HEK293 (cell line): ENCODE measurements at regions not wholly inside any gene's neighbourhood (a gene's known extent, or its start where the extent isn't known, plus 50 kb on each side); places are given as distances from the start of the nearest gene placed in this dataset.

ENCODE experiments used
- CTCF ChIA-PET: fragments of 350-600 bp; formaldehyde crosslinking; extraction: SDS; loops from one replicate; lab custom pipeline; 2021; ENCODE audit warnings: antibody characterized with exemption; lab: Yijun Ruan, JAX
- POLR2A ChIA-PET: fragments of 300-600 bp; formaldehyde crosslinking; extraction: SDS; loops from one replicate; lab custom pipeline; 2020; ENCODE audit warnings: antibody characterized with exemption, inconsistent platforms; lab: Yijun Ruan, JAX
- H3K27ac ChIP-seq: fragments of 200-500 bp; sonication (Bioruptor generic); 2 replicates; pipeline ENCODE4 v1.5.1; 2014; ENCODE audit warnings: low read depth, low read length, control low read depth, inconsistent platforms; ENCODE audit errors: extremely low read depth
- H3K36me3 ChIP-seq, 2 experiments: fragments of 200-500 bp in 1 of 2; sonication (Bioruptor generic) in 1 of 2; 1 replicate in 1 of 2; 2 replicates in 1 of 2; pipeline ENCODE4 v1.5.1; 2014 to 2017; ENCODE audit warnings: inconsistent platforms in 2 of 2, low read length in 2 of 2; ENCODE audit not compliant: control insufficient read depth in 2 of 2, insufficient read depth in 1 of 2
- H3K4me1 ChIP-seq: fragments of 200-500 bp; sonication (Bioruptor generic); 2 replicates; pipeline ENCODE4 v1.5.1; 2014; ENCODE audit warnings: mild to moderate bottlenecking, low read length, inconsistent platforms; ENCODE audit not compliant: control insufficient read depth, insufficient read depth
- H3K4me3 ChIP-seq: 2 replicates; pipeline ENCODE4 v1.5.1; 2011; ENCODE audit warnings: low read depth, mild to moderate bottlenecking, control low read depth, low read length, moderate library complexity
- H3K9me3 ChIP-seq: fragments of 200-500 bp; sonication (Bioruptor generic); 2 replicates; pipeline ENCODE4 v1.5.1; 2014; ENCODE audit warnings: low read depth, low read length, inconsistent platforms; ENCODE audit not compliant: control insufficient read depth, insufficient read depth
- EGR2 ChIP-seq: fragments of 450-650 bp; formaldehyde crosslinking; IDR thresholded peaks from 2 replicates; pipeline ENCODE4 v1.5.1; 2016; ENCODE audit warnings: low read depth, missing biosample characterization, missing genetic modification characterization
- HOXD13 ChIP-seq: sonication (generic); formaldehyde crosslinking; IDR thresholded peaks from 2 replicates; pipeline ENCODE4 v1.8.0; 2022; ENCODE audit warnings: missing genetic modification reagents, borderline replicate concordance
- SCRT1 ChIP-seq: fragments of 450-650 bp; formaldehyde crosslinking; IDR thresholded peaks from 2 replicates; pipeline ENCODE4 v1.5.1; 2016; ENCODE audit warnings: missing biosample characterization, missing genetic modification characterization, borderline replicate concordance
- ZBTB7A ChIP-seq: fragments of 450-650 bp; formaldehyde crosslinking; IDR thresholded peaks from 2 replicates; pipeline ENCODE4 v1.5.1; 2016; ENCODE audit warnings: low read depth, missing biosample characterization, missing genetic modification characterization
- ZNF146 ChIP-seq: fragments of 450-650 bp; formaldehyde crosslinking; IDR thresholded peaks from 2 replicates; pipeline ENCODE4 v1.5.1; 2016; ENCODE audit warnings: missing biosample characterization, missing genetic modification characterization
- ZNF19 ChIP-seq: fragments of 450-650 bp; formaldehyde crosslinking; IDR thresholded peaks from 2 replicates; pipeline ENCODE4; 2016; ENCODE audit warnings: missing biosample characterization, missing genetic modification characterization, low read depth
- ZNF24 ChIP-seq: fragments of 450-650 bp; formaldehyde crosslinking; IDR thresholded peaks from 2 replicates; pipeline ENCODE4 v1.5.1; 2016; ENCODE audit warnings: missing biosample characterization, missing genetic modification characterization
- ZNF266 ChIP-seq: fragments of 450-650 bp; formaldehyde crosslinking; IDR thresholded peaks from 2 replicates; pipeline ENCODE4 v1.5.1; 2016; ENCODE audit warnings: missing biosample characterization, missing genetic modification characterization, low read depth
- ZNF341 ChIP-seq: fragments of 450-650 bp; formaldehyde crosslinking; IDR thresholded peaks from 2 replicates; pipeline ENCODE4; 2016; ENCODE audit warnings: low read depth, missing biosample characterization, missing genetic modification characterization
- ZNF366 ChIP-seq: fragments of 450-650 bp; formaldehyde crosslinking; conservative IDR thresholded peaks from 2 replicates; pipeline ENCODE4 v1.5.1; 2016; ENCODE audit warnings: missing biosample characterization, missing genetic modification characterization
- ZNF404 ChIP-seq: fragments of 450-650 bp; formaldehyde crosslinking; IDR thresholded peaks from 2 replicates; pipeline ENCODE4 v1.5.1; 2017; ENCODE audit warnings: missing biosample characterization, missing genetic modification characterization
- ZNF416 ChIP-seq: fragments of 450-650 bp; formaldehyde crosslinking; IDR thresholded peaks from 2 replicates; pipeline ENCODE4 v1.5.1; 2016; ENCODE audit warnings: missing biosample characterization, missing genetic modification characterization
- ZNF501 ChIP-seq: fragments of 450-650 bp; formaldehyde crosslinking; IDR thresholded peaks from 2 replicates; pipeline ENCODE4 v1.5.1; 2016; ENCODE audit warnings: missing biosample characterization, missing genetic modification characterization
- ZNF555 ChIP-seq: fragments of 450-650 bp; formaldehyde crosslinking; conservative IDR thresholded peaks from 2 replicates; pipeline ENCODE4 v1.5.1; 2017; ENCODE audit warnings: missing biosample characterization, mild to moderate bottlenecking, missing genetic modification characterization, inconsistent platforms
- ZNF624 ChIP-seq: fragments of 450-650 bp; formaldehyde crosslinking; IDR thresholded peaks from 2 replicates; pipeline ENCODE4 v1.5.1; 2017; ENCODE audit warnings: missing biosample characterization, missing genetic modification characterization
- ZNF776 ChIP-seq: fragments of 450-650 bp; formaldehyde crosslinking; IDR thresholded peaks from 2 replicates; pipeline ENCODE4 v1.5.0; 2017; ENCODE audit warnings: missing biosample characterization, missing genetic modification characterization, borderline replicate concordance
- TF ChIP-seq, protein P1 (sequence below): fragments of 450-650 bp; formaldehyde crosslinking; IDR thresholded peaks from 2 replicates; pipeline ENCODE4 v1.5.1; 2016; ENCODE audit warnings: missing biosample characterization, missing genetic modification characterization
- TF ChIP-seq, protein P2 (sequence below): fragments of 450-650 bp; formaldehyde crosslinking; IDR thresholded peaks from 2 replicates; pipeline ENCODE4 v1.5.1; 2016; ENCODE audit warnings: missing biosample characterization, missing genetic modification characterization
- TF ChIP-seq, protein P3 (sequence below): fragments of 450-650 bp; formaldehyde crosslinking; IDR thresholded peaks from 2 replicates; pipeline ENCODE4 v1.5.1; 2016; ENCODE audit warnings: missing biosample characterization, missing genetic modification characterization, borderline replicate concordance
- TF ChIP-seq, protein P4 (sequence below): fragments of 450-650 bp; formaldehyde crosslinking; IDR thresholded peaks from 2 replicates; pipeline ENCODE4 v1.5.1; 2016; ENCODE audit warnings: missing biosample characterization, missing genetic modification characterization

DNA sequence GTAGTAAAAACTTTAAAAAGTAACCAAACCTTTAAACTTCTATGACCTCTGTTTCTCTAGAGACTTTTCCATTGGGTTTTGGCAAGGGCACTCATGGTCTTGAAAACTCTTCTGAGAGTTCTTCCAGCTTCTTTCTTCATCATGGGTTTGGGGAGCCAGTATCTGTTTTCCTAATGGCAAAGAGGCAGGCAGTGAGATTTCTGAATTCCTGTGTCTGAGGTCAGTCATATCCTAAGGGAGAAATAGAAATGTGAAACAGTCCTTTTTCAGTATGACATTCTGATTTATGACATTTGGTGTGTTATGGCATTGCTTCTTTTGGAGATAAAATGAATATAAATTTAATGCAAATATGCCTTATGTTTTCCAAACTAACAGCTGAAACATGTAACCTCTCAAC is 518.5 kb upstream of the MARCKS start:
- ChIA-PET POLR2A (no interaction called here), CTCF (interaction anchor here (0.6 kb wide), 1 partner anchor 864 kb away, joined by 3 read pairs; no protein-coding TSS in a partner anchor)
- Histone ChIP-seq H3K27ac (no peak overlapping the region), H3K4me1 (no peaks in the 10 kb centered on the region), H3K36me3 (no peaks in the 10 kb centered on the region), H3K4me3 (no peak overlapping the region), H3K9me3 (no peaks in the 10 kb centered on the region)
- no peak for TF ChIP-seq ZNF555 (tag by site-specific recombination)
- TF ChIP-seq, protein P1, sequence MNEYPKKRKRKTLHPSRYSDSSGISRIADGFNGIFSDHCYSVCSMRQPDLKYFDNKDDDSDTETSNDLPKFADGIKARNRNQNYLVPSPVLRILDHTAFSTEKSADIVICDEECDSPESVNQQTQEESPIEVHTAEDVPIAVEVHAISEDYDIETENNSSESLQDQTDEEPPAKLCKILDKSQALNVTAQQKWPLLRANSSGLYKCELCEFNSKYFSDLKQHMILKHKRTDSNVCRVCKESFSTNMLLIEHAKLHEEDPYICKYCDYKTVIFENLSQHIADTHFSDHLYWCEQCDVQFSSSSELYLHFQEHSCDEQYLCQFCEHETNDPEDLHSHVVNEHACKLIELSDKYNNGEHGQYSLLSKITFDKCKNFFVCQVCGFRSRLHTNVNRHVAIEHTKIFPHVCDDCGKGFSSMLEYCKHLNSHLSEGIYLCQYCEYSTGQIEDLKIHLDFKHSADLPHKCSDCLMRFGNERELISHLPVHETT (tag by site-specific recombination): no peak
- no peak for TF ChIP-seq HOXD13 (CRISPR knock-in tag)
- no peak for TF ChIP-seq ZNF416
- TF ChIP-seq EGR2 (tag by site-specific recombination): no peak
- TF ChIP-seq ZNF776 (tag by site-specific recombination): no peak
- TF ChIP-seq, protein P2, sequence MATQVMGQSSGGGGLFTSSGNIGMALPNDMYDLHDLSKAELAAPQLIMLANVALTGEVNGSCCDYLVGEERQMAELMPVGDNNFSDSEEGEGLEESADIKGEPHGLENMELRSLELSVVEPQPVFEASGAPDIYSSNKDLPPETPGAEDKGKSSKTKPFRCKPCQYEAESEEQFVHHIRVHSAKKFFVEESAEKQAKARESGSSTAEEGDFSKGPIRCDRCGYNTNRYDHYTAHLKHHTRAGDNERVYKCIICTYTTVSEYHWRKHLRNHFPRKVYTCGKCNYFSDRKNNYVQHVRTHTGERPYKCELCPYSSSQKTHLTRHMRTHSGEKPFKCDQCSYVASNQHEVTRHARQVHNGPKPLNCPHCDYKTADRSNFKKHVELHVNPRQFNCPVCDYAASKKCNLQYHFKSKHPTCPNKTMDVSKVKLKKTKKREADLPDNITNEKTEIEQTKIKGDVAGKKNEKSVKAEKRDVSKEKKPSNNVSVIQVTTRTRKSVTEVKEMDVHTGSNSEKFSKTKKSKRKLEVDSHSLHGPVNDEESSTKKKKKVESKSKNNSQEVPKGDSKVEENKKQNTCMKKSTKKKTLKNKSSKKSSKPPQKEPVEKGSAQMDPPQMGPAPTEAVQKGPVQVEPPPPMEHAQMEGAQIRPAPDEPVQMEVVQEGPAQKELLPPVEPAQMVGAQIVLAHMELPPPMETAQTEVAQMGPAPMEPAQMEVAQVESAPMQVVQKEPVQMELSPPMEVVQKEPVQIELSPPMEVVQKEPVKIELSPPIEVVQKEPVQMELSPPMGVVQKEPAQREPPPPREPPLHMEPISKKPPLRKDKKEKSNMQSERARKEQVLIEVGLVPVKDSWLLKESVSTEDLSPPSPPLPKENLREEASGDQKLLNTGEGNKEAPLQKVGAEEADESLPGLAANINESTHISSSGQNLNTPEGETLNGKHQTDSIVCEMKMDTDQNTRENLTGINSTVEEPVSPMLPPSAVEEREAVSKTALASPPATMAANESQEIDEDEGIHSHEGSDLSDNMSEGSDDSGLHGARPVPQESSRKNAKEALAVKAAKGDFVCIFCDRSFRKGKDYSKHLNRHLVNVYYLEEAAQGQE (tag by site-specific recombination): no peak

DNA sequence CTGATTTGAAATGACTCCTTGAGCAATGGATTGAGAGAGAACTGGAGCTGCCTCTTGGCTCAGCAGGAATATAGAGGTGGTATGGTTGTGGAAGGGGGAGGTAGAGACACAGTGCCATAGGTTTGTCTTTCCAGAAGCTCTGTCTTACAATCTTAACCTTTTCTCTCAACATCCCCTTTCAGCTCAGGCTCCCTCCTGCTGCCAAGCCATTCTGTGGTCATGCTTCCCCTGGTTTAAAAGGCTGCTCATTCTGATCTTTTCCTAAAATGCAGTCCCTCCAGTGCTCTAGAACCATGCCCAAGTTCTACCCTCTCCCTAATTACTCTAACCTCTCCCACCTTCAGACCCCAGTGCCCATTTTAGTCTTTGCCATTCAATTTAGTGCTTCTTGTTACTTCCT is 517.9 kb upstream of the MARCKS start:
- ChIA-PET POLR2A (no interaction called here), CTCF (no interaction called here)
- TF ChIP-seq ZNF266 (tag by site-specific recombination): no peak
- TF ChIP-seq ZNF366 (tag by site-specific recombination): no peak

DNA sequence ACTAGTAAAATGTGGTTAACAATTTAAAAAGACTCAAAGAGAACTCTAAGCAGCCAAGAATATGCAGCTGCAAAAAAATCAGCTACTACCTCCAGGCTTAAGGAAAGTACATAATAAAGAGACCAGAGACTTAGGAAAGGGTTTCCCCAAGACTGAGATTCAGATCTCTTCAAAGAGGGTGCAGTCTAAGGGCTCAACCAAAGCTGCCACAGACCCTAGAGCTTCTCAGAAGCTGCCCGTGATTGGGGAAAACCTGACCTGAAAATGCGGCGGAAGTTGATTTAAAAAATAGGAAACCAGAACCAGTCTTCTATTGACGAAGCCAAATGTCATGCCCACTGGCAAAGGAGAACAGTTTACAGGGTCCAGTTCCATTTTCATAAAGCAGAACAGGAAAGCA is 516.8 kb upstream of the MARCKS start:
- Histone ChIP-seq H3K36me3 (no peaks in the 10 kb centered on the region), H3K27ac (no peak overlapping the region), H3K9me3 (no peaks in the 10 kb centered on the region), H3K4me3 (no peak overlapping the region), H3K4me1 (no peaks in the 10 kb centered on the region)
- CTCF ChIA-PET: interaction anchor here (1.0 to 1.1 kb wide), 2 partner anchors 87 to 155 kb away, joined by 4 to 5 read pairs; no protein-coding TSS in a partner anchor
- POLR2A ChIA-PET: no interaction called here
- TF ChIP-seq ZNF341 (tag by site-specific recombination) (no peak), ZNF146 (no peak), SCRT1 (tag by site-specific recombination) (no peak), ZNF404 (no peak), ZNF501 (tag by site-specific recombination) (no peak), ZNF624 (tag by site-specific recombination) (no peak), ZBTB7A (tag by site-specific recombination) (no peak), ZNF24 (tag by site-specific recombination) (no peak), ZNF19 (tag by site-specific recombination) (no peak)
- TF ChIP-seq, protein P3, sequence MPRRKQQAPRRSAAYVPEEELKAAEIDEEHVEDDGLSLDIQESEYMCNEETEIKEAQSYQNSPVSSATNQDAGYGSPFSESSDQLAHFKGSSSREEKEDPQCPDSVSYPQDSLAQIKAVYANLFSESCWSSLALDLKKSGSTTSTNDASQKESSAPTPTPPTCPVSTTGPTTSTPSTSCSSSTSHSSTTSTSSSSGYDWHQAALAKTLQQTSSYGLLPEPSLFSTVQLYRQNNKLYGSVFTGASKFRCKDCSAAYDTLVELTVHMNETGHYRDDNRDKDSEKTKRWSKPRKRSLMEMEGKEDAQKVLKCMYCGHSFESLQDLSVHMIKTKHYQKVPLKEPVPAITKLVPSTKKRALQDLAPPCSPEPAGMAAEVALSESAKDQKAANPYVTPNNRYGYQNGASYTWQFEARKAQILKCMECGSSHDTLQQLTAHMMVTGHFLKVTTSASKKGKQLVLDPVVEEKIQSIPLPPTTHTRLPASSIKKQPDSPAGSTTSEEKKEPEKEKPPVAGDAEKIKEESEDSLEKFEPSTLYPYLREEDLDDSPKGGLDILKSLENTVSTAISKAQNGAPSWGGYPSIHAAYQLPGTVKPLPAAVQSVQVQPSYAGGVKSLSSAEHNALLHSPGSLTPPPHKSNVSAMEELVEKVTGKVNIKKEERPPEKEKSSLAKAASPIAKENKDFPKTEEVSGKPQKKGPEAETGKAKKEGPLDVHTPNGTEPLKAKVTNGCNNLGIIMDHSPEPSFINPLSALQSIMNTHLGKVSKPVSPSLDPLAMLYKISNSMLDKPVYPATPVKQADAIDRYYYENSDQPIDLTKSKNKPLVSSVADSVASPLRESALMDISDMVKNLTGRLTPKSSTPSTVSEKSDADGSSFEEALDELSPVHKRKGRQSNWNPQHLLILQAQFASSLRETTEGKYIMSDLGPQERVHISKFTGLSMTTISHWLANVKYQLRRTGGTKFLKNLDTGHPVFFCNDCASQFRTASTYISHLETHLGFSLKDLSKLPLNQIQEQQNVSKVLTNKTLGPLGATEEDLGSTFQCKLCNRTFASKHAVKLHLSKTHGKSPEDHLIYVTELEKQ (tag by site-specific recombination): no peak
- TF ChIP-seq, protein P4, sequence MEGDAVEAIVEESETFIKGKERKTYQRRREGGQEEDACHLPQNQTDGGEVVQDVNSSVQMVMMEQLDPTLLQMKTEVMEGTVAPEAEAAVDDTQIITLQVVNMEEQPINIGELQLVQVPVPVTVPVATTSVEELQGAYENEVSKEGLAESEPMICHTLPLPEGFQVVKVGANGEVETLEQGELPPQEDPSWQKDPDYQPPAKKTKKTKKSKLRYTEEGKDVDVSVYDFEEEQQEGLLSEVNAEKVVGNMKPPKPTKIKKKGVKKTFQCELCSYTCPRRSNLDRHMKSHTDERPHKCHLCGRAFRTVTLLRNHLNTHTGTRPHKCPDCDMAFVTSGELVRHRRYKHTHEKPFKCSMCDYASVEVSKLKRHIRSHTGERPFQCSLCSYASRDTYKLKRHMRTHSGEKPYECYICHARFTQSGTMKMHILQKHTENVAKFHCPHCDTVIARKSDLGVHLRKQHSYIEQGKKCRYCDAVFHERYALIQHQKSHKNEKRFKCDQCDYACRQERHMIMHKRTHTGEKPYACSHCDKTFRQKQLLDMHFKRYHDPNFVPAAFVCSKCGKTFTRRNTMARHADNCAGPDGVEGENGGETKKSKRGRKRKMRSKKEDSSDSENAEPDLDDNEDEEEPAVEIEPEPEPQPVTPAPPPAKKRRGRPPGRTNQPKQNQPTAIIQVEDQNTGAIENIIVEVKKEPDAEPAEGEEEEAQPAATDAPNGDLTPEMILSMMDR (tag by site-specific recombination): no peak

More for the DNA sequence above, 517.9 kb upstream of the MARCKS start:
- Histone ChIP-seq H3K36me3 (no peaks in the 10 kb centered on the region), H3K4me3 (no peak overlapping the region), H3K27ac (no peak overlapping the region), H3K4me1 (no peaks in the 10 kb centered on the region), H3K9me3 (no peaks in the 10 kb centered on the region)
